Testis (tissue), 2 donors: ENCODE measurements at regions not wholly inside any gene's neighbourhood (a gene's known extent, or its start where the extent isn't known, plus 50 kb on each side); places are given as distances from the start of the nearest gene placed in this dataset.

Source experiments
- CTCF ChIP-seq, 3 experiments: fragments of 450-650 bp in 2 of 3; fragments of 200-600 bp in 1 of 3; sonication (generic) in 1 of 3; IDR thresholded peaks; one replicate each; pipeline ENCODE4 v1.5.1; 2016 to 2019; ENCODE audit warnings: antibody characterized with exemption in 3 of 3, mild to moderate bottlenecking in 2 of 3, moderate library complexity in 1 of 3
- POLR2A ChIP-seq: fragments of 450-650 bp; IDR thresholded peaks from one replicate; pipeline ENCODE4 v1.6.1; 2017; ENCODE audit warnings: antibody characterized with exemption, mild to moderate bottlenecking, moderate library complexity

- TF ChIP-seq CTCF (IDR thresholded peaks at IDR 0.05): no peak
- TF ChIP-seq POLR2A: no peak
Observed at GRCh38 chr2:215751911-215752272, 261.5 kb downstream of the MREG start.
